HG03066 (cell line): ENCODE measurements at regions not wholly inside any gene's neighbourhood (a gene's known extent, or its start where the extent isn't known, plus 50 kb on each side); places are given as distances from the start of the nearest gene placed in this dataset.

ENCODE experiments used
- ATAC-seq: cut with Tn5 transposase; IDR thresholded peaks from one replicate; pipeline ENCODE4 v1.9.1; 2021; ENCODE audit warnings: low read depth; ENCODE audit not compliant: unreplicated experiment

GRCh38 chr13:111039735-111040134, 75.4 kb upstream of the ARHGEF7 start:
- no peak for ATAC-seq

- ATAC-seq, result no peak
Observed at GRCh38 chr13:111038887-111039286, 76.2 kb upstream of the ARHGEF7 start.

- no peak for ATAC-seq
Observed at GRCh38 chr13:111037927-111038326, 77.2 kb upstream of the ARHGEF7 start.

GRCh38 chr13:111036665-111037064, 78.4 kb upstream of the ARHGEF7 start:
- no peak for ATAC-seq

GRCh38 chr13:111035861-111036260, 79.2 kb upstream of the ARHGEF7 start:
- no peak for ATAC-seq

- no peak for ATAC-seq
Observed at GRCh38 chr13:111034811-111035210, 80.3 kb upstream of the ARHGEF7 start.

- ATAC-seq, result no peak
Observed at GRCh38 chr13:111033172-111034130, 81.7 kb upstream of the ARHGEF7 start.

GRCh38 chr13:111031531-111031961, 83.6 kb upstream of the ARHGEF7 start:
- ATAC-seq, result no peak

GRCh38 chr13:111029957-111030609, 85.0 kb upstream of the ARHGEF7 start:
- ATAC-seq, result no peak

GRCh38 chr13:111027458-111028439, 87.4 kb upstream of the ARHGEF7 start:
- no peak for ATAC-seq

- no peak for ATAC-seq
Observed at GRCh38 chr13:111025310-111025709, 89.8 kb upstream of the ARHGEF7 start.

- no peak for ATAC-seq
Observed at GRCh38 chr13:111022886-111023285, 92.2 kb upstream of the ARHGEF7 start.

GRCh38 chr13:111022241-111022640, 92.9 kb upstream of the ARHGEF7 start:
- ATAC-seq, result no peak

- ATAC-seq, result no peak
Observed at GRCh38 chr13:111021270-111021669, 93.8 kb upstream of the ARHGEF7 start.

- ATAC-seq, result no peak
Observed at GRCh38 chr13:111020546-111020945, 94.6 kb upstream of the ARHGEF7 start.

- ATAC-seq, result no peak
Observed at GRCh38 chr13:111020021-111020420, 95.1 kb upstream of the ARHGEF7 start.

- ATAC-seq, result no peak
Observed at GRCh38 chr13:111017755-111018459, 97.2 kb upstream of the ARHGEF7 start.

GRCh38 chr13:111013196-111013595, 98.3 kb upstream of the ANKRD10 start:
- ATAC-seq, result no peak

- no peak for ATAC-seq
Observed at GRCh38 chr13:111011899-111012298, 97.0 kb upstream of the ANKRD10 start.

- no peak for ATAC-seq
Observed at GRCh38 chr13:111008351-111008750, 93.5 kb upstream of the ANKRD10 start.
